CMK (cell line): ENCODE measurements at regions not wholly inside any gene's neighbourhood (a gene's known extent, or its start where the extent isn't known, plus 50 kb on each side); places are given as distances from the start of the nearest gene placed in this dataset.
"Not testable (repeated sequence)": the region's sequence is repeated elsewhere in the genome, so short reads cannot be mapped to it uniquely, and the experiment has no call there.

Experiments
- DNase-seq: peaks from one replicate; pipeline ENCODE4 v3.0.0-alpha.2; 2010; ENCODE audit warnings: low read depth

- DNase-seq: no peak
Observed at GRCh38 chr1:213685992-213686582, 301.7 kb upstream of the PROX1 start.

- no peak for DNase-seq
Observed at GRCh38 chr1:213686983-213687382, 300.8 kb upstream of the PROX1 start.

DNA sequence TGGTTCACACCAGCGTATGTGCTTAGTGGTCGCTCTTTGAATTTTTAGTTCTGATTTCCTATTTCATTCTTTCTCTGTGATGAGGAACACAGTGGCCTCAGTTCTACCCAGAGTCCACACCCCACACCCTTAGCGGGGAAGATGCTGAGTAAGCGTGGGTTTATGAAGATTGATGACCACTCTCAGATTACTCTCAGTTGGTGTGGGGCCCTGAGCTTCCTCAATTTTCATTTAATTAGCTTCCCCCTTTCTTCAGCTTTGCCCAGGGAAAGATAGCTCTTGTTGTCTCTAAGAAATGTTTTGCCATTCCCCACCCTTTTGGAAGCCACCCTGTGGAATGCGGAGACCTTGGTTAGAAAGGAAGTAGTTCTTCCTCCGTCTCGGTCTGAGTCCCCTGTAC is 299.9 kb upstream of the PROX1 start:
- DNase-seq: no peak

DNA sequence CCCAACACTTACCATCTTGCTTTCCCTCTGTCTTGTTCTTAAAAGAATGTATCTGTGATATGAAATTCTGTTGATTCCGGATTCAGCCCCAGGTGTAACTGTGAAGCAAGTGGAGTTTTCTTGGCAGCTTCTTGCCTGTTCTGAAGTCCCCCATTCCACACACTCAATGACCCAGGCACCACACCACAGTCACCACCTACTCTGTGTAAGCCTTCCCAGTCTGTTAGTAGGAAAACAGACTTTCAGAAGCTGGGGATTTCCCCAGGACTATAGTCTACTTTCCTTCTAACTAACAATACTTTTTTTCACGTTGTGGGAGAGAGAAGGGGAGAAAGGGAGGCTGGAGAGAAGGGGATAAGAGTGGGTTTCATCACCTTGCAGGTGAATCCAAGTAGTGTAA is 299.1 kb upstream of the PROX1 start:
- no peak for DNase-seq

DNA sequence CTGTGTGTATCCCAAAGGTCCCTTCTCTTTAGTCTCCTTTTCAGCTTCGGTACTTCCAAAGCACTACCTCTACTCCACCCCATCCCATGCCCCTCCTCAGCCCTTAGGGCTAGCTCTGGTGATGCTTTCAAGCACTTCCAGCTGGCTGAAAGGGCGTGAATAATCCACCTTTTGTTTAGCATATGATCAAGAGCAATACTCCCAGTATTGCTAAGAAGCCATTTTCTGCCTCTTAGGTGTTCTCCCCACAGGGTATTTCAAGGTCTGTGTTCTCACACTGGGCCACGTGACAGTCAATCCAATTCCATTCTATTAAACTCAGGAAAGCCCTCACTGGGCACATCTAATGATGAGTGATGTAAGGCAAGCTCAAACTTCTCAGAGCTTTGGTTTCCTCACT is 298.5 kb upstream of the PROX1 start:
- no peak for DNase-seq

DNA sequence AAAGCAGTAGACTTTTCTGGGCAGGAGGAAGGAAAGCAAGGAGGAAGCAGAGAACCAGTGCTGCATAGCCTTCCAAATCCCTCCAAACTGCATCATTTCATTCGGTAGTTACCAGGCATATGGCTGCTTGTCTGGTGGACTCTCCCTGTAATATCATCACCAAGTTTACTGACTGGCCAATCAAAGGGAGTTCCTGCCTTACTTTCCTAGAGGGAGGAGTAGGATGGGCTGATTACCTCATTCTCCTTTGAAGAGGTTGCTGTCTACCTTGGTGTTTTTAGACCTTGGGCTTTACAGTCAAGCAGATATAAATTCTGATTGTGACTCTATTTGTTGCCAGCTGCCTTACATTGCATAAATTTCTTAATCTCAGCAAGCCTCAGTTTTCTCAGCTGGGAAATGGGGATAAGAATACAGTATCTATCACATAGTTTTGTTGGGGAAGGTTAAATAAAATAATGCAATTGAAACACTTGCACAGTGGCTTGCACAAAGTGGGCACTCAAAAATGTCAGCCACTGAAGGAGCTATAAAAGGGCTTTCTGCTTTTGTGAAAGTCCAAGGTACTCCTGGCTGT is 297.3 kb upstream of the PROX1 start:
- DNase-seq: no peak

- DNase-seq: no peak
Observed at GRCh38 chr1:213692321-213692720, 295.5 kb upstream of the PROX1 start.

DNA sequence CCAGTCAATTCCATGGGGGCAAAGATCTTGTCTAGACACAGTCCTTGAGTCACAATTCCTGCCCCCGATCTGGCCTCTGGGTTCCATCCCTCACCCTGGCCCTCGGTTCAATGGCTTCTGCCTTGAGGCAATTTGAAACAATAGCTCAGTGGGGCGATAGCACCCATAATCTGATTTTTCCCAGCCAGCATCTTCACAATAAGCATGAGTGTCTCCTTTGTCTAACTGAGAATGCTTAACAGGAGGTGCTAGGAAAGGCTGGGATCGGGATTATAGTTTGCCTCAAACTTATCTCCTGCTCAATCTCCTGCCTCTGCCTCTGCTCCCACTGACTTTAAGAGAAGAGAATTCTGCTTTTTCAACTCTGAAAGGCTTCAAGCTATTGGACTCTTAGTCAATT is 293.9 kb upstream of the PROX1 start:
- no peak for DNase-seq

DNA sequence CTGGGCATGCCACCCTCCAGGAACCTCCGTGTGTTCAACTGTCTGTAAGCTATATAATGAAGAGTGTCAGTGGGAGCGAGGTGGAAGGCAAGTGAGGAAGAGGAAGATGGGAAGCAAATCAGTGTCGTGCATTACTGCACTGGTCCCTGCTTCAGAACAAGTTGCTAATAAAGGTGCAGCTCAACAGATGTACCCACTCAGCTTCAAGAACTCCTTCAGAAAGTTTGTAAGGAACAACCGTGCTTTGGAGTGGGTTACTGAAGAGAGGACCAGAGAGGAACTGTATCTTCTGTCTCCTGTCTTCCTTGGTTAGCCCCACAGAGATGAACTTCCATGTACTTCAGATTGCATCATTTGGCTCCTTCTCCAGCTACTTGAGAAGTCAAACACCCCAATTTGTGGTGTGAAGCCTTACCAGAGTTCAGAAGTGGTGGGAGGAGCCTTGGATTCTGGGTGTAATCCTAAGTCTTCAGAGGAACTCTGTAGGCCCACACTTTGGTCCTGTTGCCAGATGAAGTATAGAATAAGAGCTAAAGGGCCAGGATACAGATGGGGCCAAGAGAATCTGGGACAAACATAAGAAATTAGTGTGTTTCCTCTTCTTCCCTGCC is 290.5 kb upstream of the PROX1 start:
- DNase-seq: no peak

GRCh38 chr1:213698092-213698702 is 289.6 kb upstream of the PROX1 start:
- DNase-seq: no peak

DNA sequence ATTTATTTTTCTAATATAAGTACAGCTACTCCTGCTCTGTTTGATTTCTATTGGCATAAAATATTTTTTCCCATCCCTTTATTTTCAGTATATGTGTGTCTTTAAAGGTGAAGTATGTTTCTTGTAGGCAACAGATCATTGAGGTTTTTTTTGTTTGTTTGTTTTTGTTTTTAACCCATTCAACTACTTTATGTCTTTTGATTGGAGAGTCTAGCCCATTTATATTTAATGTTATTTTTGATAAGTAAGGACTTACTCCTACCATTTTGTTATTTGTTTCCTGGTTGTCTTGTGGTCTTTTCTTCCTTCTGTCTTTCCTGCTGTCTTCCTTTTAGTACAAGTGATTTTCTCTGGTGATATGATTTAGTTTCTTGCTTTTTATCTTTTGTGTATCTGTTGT is 285.1 kb upstream of the PROX1 start:
- no peak for DNase-seq

DNA sequence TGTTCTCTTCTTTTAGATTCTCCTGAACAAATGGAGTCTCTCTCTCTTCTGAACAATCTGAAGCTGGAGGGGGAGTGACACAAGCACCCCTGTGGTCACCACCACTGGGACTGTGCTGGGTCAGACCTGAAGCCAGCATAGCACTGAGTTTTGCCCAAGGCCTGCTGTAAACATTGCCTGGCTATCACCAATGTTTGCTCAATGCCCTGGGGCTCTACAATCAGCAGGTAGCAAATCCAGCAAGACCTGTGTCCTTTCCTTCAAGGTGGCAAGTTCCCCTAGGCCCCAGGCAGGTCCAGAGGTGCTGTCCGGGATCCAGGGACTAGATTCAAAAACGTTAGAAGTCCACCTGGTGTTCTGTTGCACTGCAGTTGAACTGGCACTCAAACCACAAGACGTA is 282.8 kb upstream of the PROX1 start:
- DNase-seq: no peak

DNA sequence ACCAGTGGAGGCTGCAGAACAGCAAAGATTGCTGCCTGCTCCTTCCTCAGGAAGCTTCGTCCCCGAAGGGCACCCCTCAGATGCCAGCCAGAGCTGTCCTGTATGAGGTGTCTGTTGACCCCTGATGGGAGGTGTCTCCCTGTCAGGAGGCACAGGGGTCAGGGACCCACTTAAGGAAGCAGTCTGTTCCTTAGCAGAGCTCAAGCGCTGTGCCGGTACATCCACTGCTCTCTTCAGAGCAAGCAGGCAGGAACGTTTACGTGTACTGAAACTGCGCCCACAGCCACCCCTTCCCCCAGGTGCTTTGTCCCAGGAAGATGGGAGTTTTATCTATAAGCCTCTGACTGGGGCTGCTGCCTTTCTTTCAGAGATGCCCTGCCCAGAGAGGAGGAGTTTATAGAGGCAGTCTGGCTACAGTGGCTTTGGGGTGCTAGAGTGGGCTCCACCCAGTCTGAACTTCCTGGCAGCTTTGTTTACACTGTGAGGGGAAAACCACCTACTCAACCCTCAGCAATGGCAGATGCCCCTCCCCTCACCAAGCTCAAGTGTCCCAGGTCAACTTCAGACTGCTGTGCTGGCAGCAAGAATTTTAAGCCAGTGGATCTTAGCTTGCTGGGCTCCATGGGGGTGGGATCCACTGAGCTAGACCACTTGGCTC is 275.8 kb upstream of the PROX1 start:
- not testable (repeated sequence) for DNase-seq

- DNase-seq: no peak
Observed at GRCh38 chr1:213714645-213715044, 273.1 kb upstream of the PROX1 start.

- no peak for DNase-seq
Observed at GRCh38 chr1:213715182-213715581, 272.6 kb upstream of the PROX1 start.

DNA sequence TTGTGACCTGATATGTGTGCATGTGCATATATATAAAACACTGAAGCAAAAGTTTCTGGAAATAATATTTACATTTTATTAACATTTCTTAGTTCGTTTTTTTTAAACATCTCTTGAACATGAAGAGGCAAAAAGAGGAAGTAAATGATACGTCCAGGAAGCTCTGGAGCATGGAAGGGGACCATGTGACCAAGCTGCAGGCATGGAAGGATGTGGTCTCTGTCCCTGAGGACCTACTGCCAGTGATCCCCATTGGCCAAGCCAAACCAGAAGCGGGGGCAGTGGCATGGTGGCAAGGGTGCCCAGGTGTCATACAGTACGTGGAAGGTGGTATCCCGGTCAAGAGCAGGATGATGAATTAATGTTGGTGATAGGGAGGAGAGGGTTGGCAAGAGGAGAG is 268.3 kb upstream of the PROX1 start:
- DNase-seq: no peak

- DNase-seq: no peak
Observed at GRCh38 chr1:213720032-213720431, 267.7 kb upstream of the PROX1 start.

DNA sequence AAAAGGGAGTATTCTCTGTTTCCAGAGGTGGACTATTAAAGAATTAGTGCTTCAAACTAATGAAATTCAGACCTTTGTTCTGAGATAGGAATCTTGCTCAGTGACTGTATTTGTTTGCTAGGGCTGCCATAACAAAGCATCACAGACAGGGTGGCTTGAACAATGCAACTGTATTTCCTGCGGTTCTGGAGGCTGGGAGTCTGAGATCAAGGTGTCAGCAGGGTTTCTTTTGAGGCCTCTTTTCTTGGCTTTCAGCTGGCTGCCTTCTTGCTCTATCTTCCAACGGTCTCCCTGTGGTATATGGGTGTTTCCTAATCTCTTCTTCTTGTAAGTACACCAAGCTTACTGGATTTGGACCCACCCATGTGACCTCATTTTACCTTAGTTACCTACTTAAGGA is 264.6 kb upstream of the PROX1 start:
- no peak for DNase-seq

- no peak for DNase-seq
Observed at GRCh38 chr1:213724640-213725536, 262.9 kb upstream of the PROX1 start.

DNA sequence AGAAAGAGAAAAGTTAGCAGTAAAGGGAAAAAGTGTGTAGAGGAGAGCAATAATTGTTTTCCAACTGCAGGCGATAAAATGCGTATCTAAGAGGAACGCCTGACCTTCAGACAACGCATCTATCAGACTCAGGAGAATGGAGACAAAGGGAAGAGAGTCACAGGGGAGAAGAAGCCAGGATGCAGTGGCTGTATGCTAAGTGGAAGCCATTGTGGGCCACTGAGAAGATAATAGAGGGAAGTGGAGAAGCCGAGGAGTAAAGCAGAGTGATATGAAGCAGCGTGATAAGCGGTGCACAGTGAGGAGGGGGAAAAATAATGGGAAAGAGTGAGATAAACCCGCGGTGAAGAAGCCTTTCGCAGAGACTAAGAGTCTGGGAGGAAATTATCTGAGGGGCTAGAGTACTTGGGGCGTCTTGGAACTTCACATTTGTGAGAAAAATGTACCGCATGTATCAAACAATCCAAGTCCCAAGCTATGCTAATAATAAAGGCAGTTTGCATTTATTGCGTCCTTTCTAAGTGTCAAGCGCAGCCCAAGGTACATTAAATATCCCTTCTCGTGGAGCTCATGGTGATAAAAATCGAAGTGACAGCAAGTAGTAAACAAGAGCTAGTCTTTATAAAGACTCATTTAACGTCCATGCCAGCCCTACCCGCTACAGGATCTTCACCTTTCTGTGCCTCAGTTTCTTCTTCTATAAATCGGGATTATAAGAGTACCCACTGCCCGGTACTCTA is 259.8 kb upstream of the PROX1 start:
- DNase-seq: no peak
